A549 (cell line): ENCODE measurements at regions not wholly inside any gene's neighbourhood (a gene's known extent, or its start where the extent isn't known, plus 50 kb on each side); places are given as distances from the start of the nearest gene placed in this dataset.

Source experiments
- CEBPB ChIP-seq, 2 experiments: fragments of >200 bp in 1 of 2; sonication (Bioruptor Twin) in 1 of 2; formaldehyde crosslinking in 1 of 2; IDR thresholded peaks; 2 replicates each; pipeline ENCODE4 v1.6.1; 2012 to 2016
- EP300 ChIP-seq, 2 experiments: fragments of >200 bp; sonication (Bioruptor Twin); formaldehyde crosslinking; IDR thresholded peaks; 2 replicates in 1 of 2; 3 replicates in 1 of 2; pipeline ENCODE4 v1.6.1; 2016 to 2017
- POLR2A ChIP-seq: IDR thresholded peaks from 2 replicates; pipeline ENCODE4 v1.6.1; 2012; ENCODE audit warnings: mild to moderate bottlenecking, low read length
- TF ChIP-seq, protein P1 (sequence below): fragments of >200 bp; sonication (Bioruptor Twin); formaldehyde crosslinking; IDR thresholded peaks from 3 replicates; pipeline ENCODE4 v1.5.1; 2016

DNA sequence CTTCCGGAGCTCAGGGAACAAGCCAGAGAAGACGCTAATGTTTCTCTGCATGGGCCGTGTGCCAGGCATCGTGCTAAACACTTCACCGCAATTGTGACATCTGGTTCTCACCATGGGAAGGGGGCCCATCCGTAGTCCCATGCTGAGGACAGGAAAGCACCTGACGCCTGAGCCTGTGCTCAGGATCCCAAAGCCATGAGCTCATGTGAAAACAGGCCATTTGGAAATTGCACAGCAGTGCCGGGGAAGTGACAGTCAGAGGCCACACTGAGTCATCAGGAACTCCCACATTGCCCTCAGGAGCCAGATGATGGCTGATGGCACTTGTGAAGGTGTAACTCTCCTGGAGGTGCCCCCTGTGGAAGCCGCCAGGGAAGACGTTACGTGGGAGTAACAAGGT, 141.0 kb downstream of the INHBB start:
- no peak for TF ChIP-seq POLR2A
- TF ChIP-seq, protein P1, sequence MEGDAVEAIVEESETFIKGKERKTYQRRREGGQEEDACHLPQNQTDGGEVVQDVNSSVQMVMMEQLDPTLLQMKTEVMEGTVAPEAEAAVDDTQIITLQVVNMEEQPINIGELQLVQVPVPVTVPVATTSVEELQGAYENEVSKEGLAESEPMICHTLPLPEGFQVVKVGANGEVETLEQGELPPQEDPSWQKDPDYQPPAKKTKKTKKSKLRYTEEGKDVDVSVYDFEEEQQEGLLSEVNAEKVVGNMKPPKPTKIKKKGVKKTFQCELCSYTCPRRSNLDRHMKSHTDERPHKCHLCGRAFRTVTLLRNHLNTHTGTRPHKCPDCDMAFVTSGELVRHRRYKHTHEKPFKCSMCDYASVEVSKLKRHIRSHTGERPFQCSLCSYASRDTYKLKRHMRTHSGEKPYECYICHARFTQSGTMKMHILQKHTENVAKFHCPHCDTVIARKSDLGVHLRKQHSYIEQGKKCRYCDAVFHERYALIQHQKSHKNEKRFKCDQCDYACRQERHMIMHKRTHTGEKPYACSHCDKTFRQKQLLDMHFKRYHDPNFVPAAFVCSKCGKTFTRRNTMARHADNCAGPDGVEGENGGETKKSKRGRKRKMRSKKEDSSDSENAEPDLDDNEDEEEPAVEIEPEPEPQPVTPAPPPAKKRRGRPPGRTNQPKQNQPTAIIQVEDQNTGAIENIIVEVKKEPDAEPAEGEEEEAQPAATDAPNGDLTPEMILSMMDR = no peak
- no peak for TF ChIP-seq CEBPB (IDR thresholded peaks at IDR 0.05)
- no peak for TF ChIP-seq EP300 (IDR thresholded peaks at IDR 0.05)
